OCI-LY7 (cell line): ENCODE measurements at regions not wholly inside any gene's neighbourhood (a gene's known extent, or its start where the extent isn't known, plus 50 kb on each side); places are given as distances from the start of the nearest gene placed in this dataset.
"Not testable (repeated sequence)": the region's sequence is repeated elsewhere in the genome, so short reads cannot be mapped to it uniquely, and the experiment has no call there.

Experiments used
- CTCF ChIP-seq: fragments of 200-600 bp; sonication (generic); conservative IDR thresholded peaks from 2 replicates; pipeline ENCODE4 v1.5.1; 2014; ENCODE audit warnings: mild to moderate bottlenecking, antibody characterized with exemption, low read length, moderate library complexity, mixed read lengths
- EZH2phosphoT487 ChIP-seq: fragments of 200-600 bp; sonication (generic); IDR thresholded peaks from 2 replicates; pipeline ENCODE4 v1.6.1; 2018; ENCODE audit warnings: low read depth, borderline replicate concordance, mild to moderate bottlenecking, mixed run types, antibody characterized with exemption, low read length, moderate library complexity, mixed read lengths

GRCh38 chr5:148752375-148752774, 74.0 kb upstream of the ADRB2 start:
- not testable (repeated sequence) for TF ChIP-seq CTCF, EZH2phosphoT487
